GM12873 (cell line): ENCODE measurements at regions not wholly inside any gene's neighbourhood (a gene's known extent, or its start where the extent isn't known, plus 50 kb on each side); places are given as distances from the start of the nearest gene placed in this dataset.

ENCODE experiments used
- TF ChIP-seq, protein P1 (sequence below): IDR thresholded peaks from 2 replicates; pipeline ENCODE4 v1.5.1; 2012; ENCODE audit warnings: low read depth, mild to moderate bottlenecking, moderate library complexity, low read length, control low read depth; ENCODE audit not compliant: insufficient read depth; ENCODE audit errors: missing control alignments

DNA sequence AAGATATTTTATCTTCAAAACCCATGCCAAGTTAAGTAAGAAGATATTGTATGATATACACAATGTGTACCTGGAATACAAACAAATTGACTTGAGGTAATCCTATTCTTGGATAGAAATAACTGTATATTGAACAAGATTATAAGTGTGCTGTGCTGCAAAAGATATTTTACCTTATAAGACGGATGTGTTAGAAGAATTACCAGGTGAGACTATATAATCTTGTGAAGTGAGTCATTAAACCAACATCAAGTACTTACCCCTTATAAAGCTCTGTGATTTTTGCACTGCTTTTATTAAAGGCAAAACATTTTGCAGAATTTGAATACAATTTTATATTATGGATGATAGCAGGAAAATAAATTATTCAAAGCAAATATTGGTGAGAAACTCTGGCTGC is 570.0 kb downstream of the MMUT start:
- TF ChIP-seq, protein P1, sequence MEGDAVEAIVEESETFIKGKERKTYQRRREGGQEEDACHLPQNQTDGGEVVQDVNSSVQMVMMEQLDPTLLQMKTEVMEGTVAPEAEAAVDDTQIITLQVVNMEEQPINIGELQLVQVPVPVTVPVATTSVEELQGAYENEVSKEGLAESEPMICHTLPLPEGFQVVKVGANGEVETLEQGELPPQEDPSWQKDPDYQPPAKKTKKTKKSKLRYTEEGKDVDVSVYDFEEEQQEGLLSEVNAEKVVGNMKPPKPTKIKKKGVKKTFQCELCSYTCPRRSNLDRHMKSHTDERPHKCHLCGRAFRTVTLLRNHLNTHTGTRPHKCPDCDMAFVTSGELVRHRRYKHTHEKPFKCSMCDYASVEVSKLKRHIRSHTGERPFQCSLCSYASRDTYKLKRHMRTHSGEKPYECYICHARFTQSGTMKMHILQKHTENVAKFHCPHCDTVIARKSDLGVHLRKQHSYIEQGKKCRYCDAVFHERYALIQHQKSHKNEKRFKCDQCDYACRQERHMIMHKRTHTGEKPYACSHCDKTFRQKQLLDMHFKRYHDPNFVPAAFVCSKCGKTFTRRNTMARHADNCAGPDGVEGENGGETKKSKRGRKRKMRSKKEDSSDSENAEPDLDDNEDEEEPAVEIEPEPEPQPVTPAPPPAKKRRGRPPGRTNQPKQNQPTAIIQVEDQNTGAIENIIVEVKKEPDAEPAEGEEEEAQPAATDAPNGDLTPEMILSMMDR = no peak

DNA sequence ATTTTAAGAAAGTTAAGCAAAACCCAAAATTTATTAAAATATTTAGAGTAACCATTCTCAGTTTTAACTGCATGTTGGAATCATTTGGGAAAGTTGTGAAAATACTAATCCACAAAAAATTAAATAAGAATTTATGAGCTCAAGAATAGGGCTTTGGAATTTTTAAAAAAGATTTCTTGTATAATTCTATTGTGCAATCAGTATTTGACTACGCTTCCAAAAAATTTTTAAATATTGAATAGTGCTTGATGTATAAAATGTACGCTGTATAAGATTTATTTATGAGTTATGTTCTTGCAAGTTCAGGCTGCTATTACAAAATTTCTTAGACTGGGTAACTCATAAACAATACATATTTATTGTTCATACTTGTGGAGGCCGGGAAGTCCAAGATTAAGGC is 571.7 kb downstream of the MMUT start:
- TF ChIP-seq, protein P1 = no peak

GRCh38 chr6:48889429-48889828 is 573.6 kb downstream of the MMUT start:
- TF ChIP-seq, protein P1 = no peak

GRCh38 chr6:48883116-48883515 is 579.9 kb downstream of the MMUT start:
- TF ChIP-seq, protein P1 = no peak

- TF ChIP-seq, protein P1 = no peak
Observed at GRCh38 chr6:48881551-48881950, 581.5 kb downstream of the MMUT start.

- TF ChIP-seq, protein P1 = no peak
Observed at GRCh38 chr6:48869595-48869994, 593.5 kb downstream of the MMUT start.

DNA sequence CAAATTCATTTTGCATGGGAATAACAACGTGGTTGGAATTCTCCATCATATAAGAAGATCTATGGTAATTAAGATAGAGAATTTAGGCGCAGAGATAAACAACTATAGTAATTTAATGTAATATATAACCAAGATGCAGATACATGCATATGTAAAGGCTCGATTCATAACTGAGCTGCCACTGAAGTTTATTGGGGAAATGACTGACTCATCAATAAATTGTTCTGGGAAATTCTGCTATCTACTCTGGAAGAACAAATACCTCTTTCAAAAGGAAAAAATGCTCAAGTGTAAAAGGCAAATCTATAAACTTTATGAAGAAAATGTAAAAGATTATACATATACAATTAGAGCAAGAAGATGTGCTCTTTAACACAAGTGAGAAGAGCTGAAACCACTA is 596.4 kb downstream of the MMUT start:
- TF ChIP-seq, protein P1 = no peak
